ENCODE measurements at regions not wholly inside any gene's neighbourhood (a gene's known extent, or its start where the extent isn't known, plus 50 kb on each side); places are given as distances from the start of the nearest gene placed in this dataset.

DNA sequence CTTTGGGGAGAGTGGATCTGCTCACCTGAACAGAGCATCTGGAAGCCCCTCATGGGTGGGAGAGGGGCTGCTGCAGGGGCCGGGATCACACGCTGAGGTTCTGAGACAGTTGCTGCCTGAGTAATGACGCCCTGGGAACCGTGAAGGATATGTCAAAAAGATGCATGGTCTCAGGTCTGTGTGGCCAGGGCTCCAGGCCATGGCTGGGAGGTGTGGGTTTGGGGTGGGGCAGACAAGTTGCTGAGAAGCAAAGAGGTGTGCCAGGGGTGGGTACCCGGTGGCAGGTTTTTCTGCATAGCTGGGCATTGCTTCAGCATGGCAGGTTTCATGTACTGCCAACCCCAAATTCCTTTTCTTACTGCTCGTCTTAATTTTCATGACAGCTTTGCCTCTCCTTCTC, 133.5 kb downstream of the RPIA start:
- POLR2A ChIA-PET, result no interaction called here
- no peak overlapping the region for H3K4me3 ChIP-seq (ENCODE audit: low read depth, low read length)
- DNase-seq (ENCODE audit: low read depth, low spot score), result no peak
- TF ChIP-seq CTCF (IDR thresholded peaks at IDR 0.05; ENCODE audit: insufficient read depth, low read length, missing control alignments), result no peak
- CTCF ChIA-PET, result no interaction called here

DNA sequence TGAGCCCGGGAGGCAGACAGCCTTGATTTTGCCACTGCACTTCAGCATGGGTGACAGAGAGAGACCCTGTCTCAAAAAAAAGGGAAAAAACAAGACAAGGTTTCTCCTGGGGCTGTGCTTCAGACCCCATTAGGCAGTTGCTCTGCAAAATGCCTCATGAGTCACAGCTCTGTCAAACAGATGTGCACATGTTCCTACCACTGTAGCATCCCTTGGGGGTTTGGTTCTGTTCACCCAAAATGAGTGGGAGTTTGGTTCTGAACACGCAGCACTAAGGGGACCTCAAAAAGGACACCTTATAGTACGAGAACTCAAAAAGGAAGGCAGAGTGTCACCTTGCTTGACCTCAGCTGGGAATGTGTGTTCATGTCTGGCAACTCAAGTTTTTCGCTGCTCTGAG, 134.9 kb downstream of the RPIA start:
- POLR2A ChIA-PET, result no interaction called here
- no peak overlapping the region for H3K4me3 ChIP-seq (ENCODE audit: low read depth, low read length)
- CTCF ChIA-PET, result no interaction called here
- no peak for DNase-seq (ENCODE audit: low read depth, low spot score)
- TF ChIP-seq CTCF (IDR thresholded peaks at IDR 0.05; ENCODE audit: insufficient read depth, low read length, missing control alignments), result no peak

GRCh38 chr2:88827821-88828220, 136.3 kb downstream of the RPIA start:
- POLR2A ChIA-PET, result no interaction called here
- H3K4me3 ChIP-seq (ENCODE audit: low read depth, low read length), result no peak overlapping the region
- TF ChIP-seq CTCF (IDR thresholded peaks at IDR 0.05; ENCODE audit: insufficient read depth, low read length, missing control alignments), result no peak
- CTCF ChIA-PET, result no interaction called here
- no peak for DNase-seq (ENCODE audit: low read depth, low spot score)

- TF ChIP-seq CTCF (IDR thresholded peaks at IDR 0.05; ENCODE audit: insufficient read depth, low read length, missing control alignments), result no peak
- ChIA-PET CTCF (no interaction called here), POLR2A (no interaction called here)
- no peak for DNase-seq (ENCODE audit: low read depth, low spot score)
- no peak overlapping the region for H3K4me3 ChIP-seq (ENCODE audit: low read depth, low read length)
Observed at GRCh38 chr2:88828397-88829137, 137.1 kb downstream of the RPIA start.

GRCh38 chr2:88829607-88830463, 138.4 kb downstream of the RPIA start:
- TF ChIP-seq CTCF (IDR thresholded peaks at IDR 0.05; ENCODE audit: insufficient read depth, low read length, missing control alignments), result no peak
- ChIA-PET CTCF (no interaction called here), POLR2A (no interaction called here)
- DNase-seq (ENCODE audit: low read depth, low spot score), result no peak
- H3K4me3 ChIP-seq (ENCODE audit: low read depth, low read length), result no peak overlapping the region

GRCh38 chr2:88831071-88831791, 139.8 kb downstream of the RPIA start:
- H3K4me3 ChIP-seq (ENCODE audit: low read depth, low read length), result no peak overlapping the region
- CTCF ChIA-PET, result interaction anchor here (0.7 kb wide), 1 partner anchor 49 kb away, joined by 3 read pairs; no protein-coding TSS in a partner anchor
- POLR2A ChIA-PET, result no interaction called here
- no peak for TF ChIP-seq CTCF (IDR thresholded peaks at IDR 0.05; ENCODE audit: insufficient read depth, low read length, missing control alignments)
- no peak for DNase-seq (ENCODE audit: low read depth, low spot score)

Measured in AG04449 (cell line).